A549 (cell line): ENCODE measurements at regions not wholly inside any gene's neighbourhood (a gene's known extent, or its start where the extent isn't known, plus 50 kb on each side); places are given as distances from the start of the nearest gene placed in this dataset.

Source experiments
- ATAC-seq, 2 experiments: fragments of 200-7000 bp in 1 of 2; fragments of >200 bp in 1 of 2; cut with Nextera tagmentation in 1 of 2; cut with Tn5 transposase in 1 of 2; 3 replicates each; pipeline versions ENCODE4 v1.8.0 to v1.9.1; 2018 to 2020; ENCODE audit warnings: mild to moderate bottlenecking in 1 of 2, moderate library complexity in 1 of 2
- CTCF ChIA-PET: fragments of 300-600 bp; sonication (Branson Sonifier 250); formaldehyde crosslinking; extraction: SDS; loops from one replicate; lab custom pipeline; 2021; ENCODE audit warnings: antibody characterized with exemption, inconsistent platforms; lab: Yijun Ruan, JAX
- POLR2A ChIA-PET: fragments of 350-600 bp; formaldehyde crosslinking; extraction: SDS; loops from one replicate; lab custom pipeline; 2021; ENCODE audit warnings: antibody characterized with exemption, inconsistent platforms; lab: Yijun Ruan, JAX
- DNase-seq, 2 experiments: peaks; one replicate each; pipeline versions ENCODE4 v3.0.0 to v3.0.0-alpha.2; 2011 to 2016; ENCODE audit warnings: low read depth in 1 of 2, low spot score in 1 of 2
- FAIRE-seq: peaks from 2 replicates; lab custom pipeline; 2011; peaks lifted over from hg19 to GRCh38; lab: Jason Lieb, UNC
- H3K27ac ChIP-seq, 2 experiments: fragments of >200 bp; sonication (Bioruptor Twin); formaldehyde crosslinking; 3 replicates each; pipeline ENCODE4 v1.5.1; 2016 to 2017
- H3K4me1 ChIP-seq: fragments of >200 bp; sonication (Bioruptor Twin); formaldehyde crosslinking; 3 replicates; pipeline ENCODE4 v1.6.1; 2016
- H3K4me2 ChIP-seq: fragments of >200 bp; sonication (Bioruptor Twin); formaldehyde crosslinking; 3 replicates; pipeline ENCODE4 v1.6.1; 2016
- H3K4me3 ChIP-seq: fragments of >200 bp; sonication (Bioruptor Twin); formaldehyde crosslinking; 3 replicates; pipeline ENCODE4 v1.5.1; 2016
- H3K9me3 ChIP-seq: fragments of >200 bp; sonication (Bioruptor Twin); formaldehyde crosslinking; 3 replicates; pipeline ENCODE4 v1.6.1; 2016
- BCL3 ChIP-seq: fragments of >200 bp; sonication (Bioruptor Twin); formaldehyde crosslinking; IDR thresholded peaks from 3 replicates; pipeline ENCODE4 v1.6.1; 2016
- CBX8 ChIP-seq: fragments of 200-600 bp; sonication (generic); IDR thresholded peaks from 2 replicates; pipeline ENCODE4 v1.6.1; 2016
- CEBPB ChIP-seq, 2 experiments: fragments of >200 bp in 1 of 2; sonication (Bioruptor Twin) in 1 of 2; formaldehyde crosslinking in 1 of 2; IDR thresholded peaks; 2 replicates each; pipeline ENCODE4 v1.6.1; 2012 to 2016
- CHD2 ChIP-seq: fragments of 150-350 bp; IDR thresholded peaks from 2 replicates; pipeline ENCODE4 v1.6.1; 2014; ENCODE audit warnings: low read length; ENCODE audit not compliant: partially characterized antibody
- ELK1 ChIP-seq: fragments of 150-350 bp; IDR thresholded peaks from 2 replicates; pipeline ENCODE4 v1.6.1; 2014; ENCODE audit warnings: low read depth, mild to moderate bottlenecking, low read length
- EP300 ChIP-seq, 2 experiments: fragments of >200 bp; sonication (Bioruptor Twin); formaldehyde crosslinking; IDR thresholded peaks; 2 replicates in 1 of 2; 3 replicates in 1 of 2; pipeline ENCODE4 v1.6.1; 2016 to 2017
- ESRRA ChIP-seq: fragments of 150-350 bp; IDR thresholded peaks from 2 replicates; pipeline ENCODE4 v1.6.1; 2014; ENCODE audit warnings: mild to moderate bottlenecking, low read length, borderline replicate concordance
- FOSL2 ChIP-seq, 2 experiments: fragments of 450-650 bp in 1 of 2; fragments of >200 bp in 1 of 2; sonication (Bioruptor Twin) in 1 of 2; formaldehyde crosslinking; IDR thresholded peaks; 2 replicates each; pipeline versions ENCODE4 v1.5.0 to v1.6.1; 2016 to 2020; ENCODE audit warnings: mild to moderate bottlenecking in 1 of 2, moderate library complexity in 1 of 2
- GATA3 ChIP-seq: IDR thresholded peaks from 2 replicates; pipeline ENCODE4 v1.6.1; 2012; ENCODE audit warnings: borderline replicate concordance
- HES2 ChIP-seq: fragments of >200 bp; sonication (Bioruptor Twin); formaldehyde crosslinking; IDR thresholded peaks from 2 replicates; pipeline ENCODE4 v1.6.1; 2016
- JUN ChIP-seq, 2 experiments: fragments of >200 bp; sonication (Bioruptor Twin); formaldehyde crosslinking; IDR thresholded peaks; 2 replicates in 1 of 2; 3 replicates in 1 of 2; pipeline ENCODE4 v1.6.1; 2016 to 2017
- JUNB ChIP-seq: fragments of >200 bp; sonication (Bioruptor Twin); formaldehyde crosslinking; IDR thresholded peaks from 2 replicates; pipeline ENCODE4 v1.6.1; 2016
- KDM1A ChIP-seq: fragments of 200-600 bp; sonication (generic); IDR thresholded peaks from 2 replicates; pipeline ENCODE4 v1.6.1; 2016; ENCODE audit warnings: low read depth, mild to moderate bottlenecking
- MAFK ChIP-seq: fragments of 450-650 bp; IDR thresholded peaks from 2 replicates; pipeline ENCODE4 v1.6.1; 2014; ENCODE audit not compliant: partially characterized antibody
- MAX ChIP-seq: IDR thresholded peaks from 2 replicates; pipeline ENCODE4 v1.6.1; 2012
- MYC ChIP-seq: IDR thresholded peaks from 2 replicates; pipeline ENCODE4 v1.6.1; 2012; ENCODE audit warnings: mild to moderate bottlenecking, inconsistent platforms, low read length, improper control_type of control experiment, borderline replicate concordance
- POLR2A ChIP-seq: IDR thresholded peaks from 2 replicates; pipeline ENCODE4 v1.6.1; 2012; ENCODE audit warnings: mild to moderate bottlenecking, low read length
- RAD21 ChIP-seq, 2 experiments: fragments of >200 bp in 1 of 2; sonication (Bioruptor Twin) in 1 of 2; formaldehyde crosslinking in 1 of 2; IDR thresholded peaks in 1 of 2; conservative IDR thresholded peaks in 1 of 2; 2 replicates in 1 of 2; 3 replicates in 1 of 2; pipeline ENCODE4 v1.6.1; 2012 to 2018; ENCODE audit warnings: inconsistent platforms in 1 of 2
- REST ChIP-seq: fragments of 200-600 bp; sonication (generic); IDR thresholded peaks from 2 replicates; pipeline ENCODE4 v1.6.1; 2016; ENCODE audit warnings: antibody characterized with exemption, mild to moderate bottlenecking, moderate library complexity
- SMC3 ChIP-seq: fragments of >200 bp; sonication (Bioruptor Twin); formaldehyde crosslinking; IDR thresholded peaks from 3 replicates; pipeline ENCODE4 v1.6.1; 2018; ENCODE audit warnings: inconsistent platforms
- TFCP2L1 ChIP-seq: fragments of 250-450 bp; sonication (Bioruptor Pico); IDR thresholded peaks from 2 replicates; pipeline ENCODE4 v1.5.0; 2021; ENCODE audit warnings: mild to moderate bottlenecking
- WGBS: methylation state at CpG from one replicate; pipeline ENCODE4 v1.1.6; 2017; ENCODE audit errors: missing lambda C conversion rate; 5-methylcytosine and 5-hydroxymethylcytosine counted together

GRCh38 chr2:42117923-42118753, 51.0 kb upstream of the EML4 start:
- ATAC-seq (peak; percentile 90 to 91), DNase-seq (peak in 1 of 2 experiments; percentile 86), FAIRE-seq (peak; percentile 99)
- H3K4me1 ChIP-seq = peaks cover 34% of the 10 kb centered on the region
- peak; percentile 88 for TF ChIP-seq MAFK
- TF ChIP-seq EP300 (IDR thresholded peaks at IDR 0.05) = peak in 1 of 2 experiments; percentile 67; a peak in 2 of 5 replicates
- peak; percentile 28; the same call in 1 of the 2 replicates for TF ChIP-seq ESRRA
- TF ChIP-seq MYC = no peak
- TF ChIP-seq CEBPB (IDR thresholded peaks at IDR 0.05) = peak; percentile 81 to 97
- no peak for TF ChIP-seq REST
- TF ChIP-seq MAX = peak; percentile 75
- peak; percentile 95 for TF ChIP-seq JUNB
- TF ChIP-seq FOSL2 (IDR thresholded peaks at IDR 0.05) = peak; percentile 87
- peak; percentile 94 for TF ChIP-seq FOSL2 (CRISPR knock-in tag; IDR thresholded peaks at IDR 0.05)
- peak; percentile 88 for TF ChIP-seq GATA3
- TF ChIP-seq JUN (IDR thresholded peaks at IDR 0.05) = peak; percentile 64 to 82; a peak in 3 of 5 replicates
- TF ChIP-seq RAD21 (conservative IDR thresholded peaks at IDR 0.05 in 1 of 2, IDR thresholded peaks at IDR 0.05 in 1 of 2) = peak; percentile 34 to 40; a peak in 4 of 5 replicates
- no peak for TF ChIP-seq TFCP2L1 (CRISPR knock-in tag)
- peak; percentile 53; the same call in 1 of the 3 replicates for TF ChIP-seq BCL3
- peaks cover 9% of the 10 kb centered on the region; the same call in 2 of the 3 replicates for H3K9me3 ChIP-seq
- ChIA-PET POLR2A (interaction anchor here (1.3 to 2.9 kb wide), 3 partner anchors 9 to 24 kb away, joined by 3 to 12 read pairs (median 5); no protein-coding TSS in a partner anchor), CTCF (interaction anchor here (1.1 to 3.8 kb wide), 7 partner anchors 11 to 264 kb away, joined by 3 to 21 read pairs (median 6); no protein-coding TSS in a partner anchor)
- peak overlapping the region; percentile 60 for H3K4me2 ChIP-seq
- no peak overlapping the region for H3K4me3 ChIP-seq
- WGBS = 0% methylated on average over 1 of the region's 1 CpG
- H3K27ac ChIP-seq = peak overlapping the region; percentile 60 to 63

GRCh38 chr2:42118754-42119569, 50.2 kb upstream of the EML4 start:
- Histone ChIP-seq H3K4me3 (no peak overlapping the region), H3K4me1 (peaks cover 39% of the 10 kb centered on the region), H3K9me3 (peaks cover 9% of the 10 kb centered on the region; the same call in 2 of the 3 replicates), H3K4me2 (peak overlapping the region; percentile 60), H3K27ac (peak overlapping the region; percentile 60 to 63)
- TF ChIP-seq CHD2 (no peak), SMC3 (no peak), KDM1A (no peak), HES2 (no peak), ELK1 (no peak), POLR2A (no peak), JUN (IDR thresholded peaks at IDR 0.05) (no peak), CBX8 (no peak)
- ChIA-PET POLR2A (interaction anchor here (1.4 to 2.9 kb wide), 2 partner anchors 8 to 14 kb away, joined by 3 to 12 read pairs; no protein-coding TSS in a partner anchor), CTCF (interaction anchor here (0.7 to 3.8 kb wide), 7 partner anchors 10 to 265 kb away, joined by 3 to 21 read pairs (median 5); no protein-coding TSS in a partner anchor)
- 0 out of 6 replicates have a peak, but pooled peaks of 1 of the 2 experiments have one; percentile 4 for ATAC-seq
- FAIRE-seq = peak; percentile 28
- 72% methylated on average over 6 of the region's 6 CpGs for WGBS
- DNase-seq = no peak
